RPMI7951 (cell line): ENCODE measurements at regions not wholly inside any gene's neighbourhood (a gene's known extent, or its start where the extent isn't known, plus 50 kb on each side); places are given as distances from the start of the nearest gene placed in this dataset.
A peak's percentile ranks its signal among the peaks of the same experiment; 100 is the strongest.

ENCODE experiments used
- DNase-seq: peaks from one replicate; pipeline ENCODE4 v3.0.0-alpha.2; 2012; ENCODE audit warnings: low read depth

- peak; percentile 56 for DNase-seq
These were observed 223.8 kb downstream of the FBXO15 start for GRCh38 chr18:73923866-73924265.

DNA sequence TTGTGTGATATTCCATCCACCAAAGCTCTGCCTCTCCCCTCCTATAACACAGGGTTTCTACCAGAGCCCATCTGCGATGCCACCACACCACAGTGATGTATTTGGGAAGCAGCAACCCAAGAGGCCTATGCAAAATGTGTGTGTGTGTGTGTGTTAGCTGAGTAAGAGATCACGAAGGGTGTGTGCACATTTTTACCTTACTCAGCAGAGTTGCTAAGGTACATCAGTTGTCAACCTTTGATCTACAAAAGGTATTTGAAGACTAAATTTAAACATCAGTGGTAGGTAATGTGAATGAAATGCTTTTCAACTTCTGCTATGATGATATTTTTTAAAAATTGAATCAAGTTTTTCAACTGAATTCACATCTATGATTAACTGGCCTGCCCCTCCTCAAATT is 227.6 kb downstream of the FBXO15 start:
- no peak for DNase-seq

DNA sequence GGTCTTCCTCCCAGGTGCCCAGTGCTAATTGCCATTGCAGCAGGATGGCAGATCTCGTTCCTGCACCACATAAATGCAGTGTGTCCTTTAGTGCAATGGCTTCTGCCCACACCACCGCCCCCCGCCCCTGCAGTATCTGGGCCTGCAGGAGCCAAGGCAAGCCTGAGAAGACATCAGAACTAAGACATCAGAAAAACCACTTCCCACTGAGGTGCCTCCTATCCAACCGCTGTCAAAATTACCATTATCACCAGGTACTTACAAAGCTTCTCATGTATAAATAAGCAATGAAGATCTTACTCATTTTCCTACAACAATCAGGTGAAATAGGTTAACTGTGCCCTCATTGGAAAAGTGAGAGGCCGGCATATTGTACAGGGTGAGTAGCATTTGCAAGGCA is 228.8 kb downstream of the FBXO15 start:
- no peak for DNase-seq

GRCh38 chr18:73917046-73917445 is 230.6 kb downstream of the FBXO15 start:
- DNase-seq, result no peak

DNA sequence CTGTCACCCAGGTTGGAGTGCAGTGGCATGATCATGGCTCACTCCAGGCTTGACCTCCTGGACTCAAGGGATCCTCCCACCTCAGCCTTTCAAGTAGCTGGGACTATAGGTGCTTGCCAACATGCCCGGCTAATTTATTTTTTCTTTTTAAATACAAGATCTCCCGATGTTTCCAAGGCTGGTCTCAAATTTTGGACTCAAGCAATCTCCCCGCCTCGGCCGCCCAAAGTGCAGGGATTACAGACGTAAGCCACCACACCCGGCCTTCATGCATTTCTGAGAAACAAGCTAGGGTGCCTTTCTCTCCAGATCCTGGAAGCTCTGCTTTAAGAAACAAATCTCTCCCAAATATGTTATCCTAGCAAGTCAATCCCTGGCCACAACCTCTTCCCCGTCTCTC is 234.1 kb downstream of the FBXO15 start:
- DNase-seq, result no peak

GRCh38 chr18:73908323-73908722 is 239.3 kb downstream of the FBXO15 start:
- peak; percentile 52 for DNase-seq

GRCh38 chr18:73901566-73901965 is 246.1 kb downstream of the FBXO15 start:
- DNase-seq, result no peak

GRCh38 chr18:73901151-73901550 is 246.5 kb downstream of the FBXO15 start:
- DNase-seq, result no peak

GRCh38 chr18:73900106-73900835 is 247.4 kb downstream of the FBXO15 start:
- DNase-seq, result no peak

- DNase-seq, result no peak
These were observed 250.1 kb downstream of the FBXO15 start for GRCh38 chr18:73897517-73897916.

DNA sequence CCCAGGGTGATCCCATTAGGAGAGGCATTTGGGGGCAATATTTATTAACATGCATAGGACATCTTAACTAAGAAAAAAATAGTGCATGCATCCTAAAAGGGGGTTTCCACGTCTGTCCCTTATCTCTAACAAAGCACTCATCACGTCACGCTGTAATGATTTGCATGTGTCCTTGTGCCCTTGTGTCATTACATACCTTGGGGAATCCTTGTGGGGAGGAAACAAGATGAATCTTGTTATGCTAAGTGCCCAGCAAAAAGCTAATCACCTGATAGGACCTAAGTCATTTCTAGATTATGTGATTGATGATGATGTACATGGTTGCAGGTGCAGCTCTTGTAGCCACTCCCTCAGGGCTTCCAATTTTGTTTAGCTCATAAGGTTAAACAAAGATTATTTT is 250.9 kb downstream of the FBXO15 start:
- DNase-seq, result no peak

GRCh38 chr18:73895701-73896100 is 251.9 kb downstream of the FBXO15 start:
- no peak for DNase-seq

DNA sequence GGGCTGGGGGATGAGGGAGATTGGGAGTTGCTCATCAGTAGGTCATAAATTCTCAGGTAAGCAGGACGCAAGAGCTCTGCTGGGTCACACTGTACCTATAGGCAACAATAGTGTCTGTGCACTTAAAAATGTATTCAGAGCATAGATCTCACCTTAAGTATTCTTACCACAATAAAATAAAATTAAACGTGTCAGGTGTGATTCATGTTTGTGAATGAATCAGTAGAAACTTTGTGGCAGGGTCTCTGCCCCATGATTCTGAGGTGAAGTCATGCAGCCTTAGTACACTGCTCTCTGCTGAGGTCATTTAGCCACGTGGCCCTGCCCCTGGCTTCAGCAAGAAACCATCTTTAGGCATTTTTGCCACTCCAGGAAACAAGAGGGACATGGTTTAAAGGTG is 253.8 kb downstream of the FBXO15 start:
- no peak for DNase-seq

DNA sequence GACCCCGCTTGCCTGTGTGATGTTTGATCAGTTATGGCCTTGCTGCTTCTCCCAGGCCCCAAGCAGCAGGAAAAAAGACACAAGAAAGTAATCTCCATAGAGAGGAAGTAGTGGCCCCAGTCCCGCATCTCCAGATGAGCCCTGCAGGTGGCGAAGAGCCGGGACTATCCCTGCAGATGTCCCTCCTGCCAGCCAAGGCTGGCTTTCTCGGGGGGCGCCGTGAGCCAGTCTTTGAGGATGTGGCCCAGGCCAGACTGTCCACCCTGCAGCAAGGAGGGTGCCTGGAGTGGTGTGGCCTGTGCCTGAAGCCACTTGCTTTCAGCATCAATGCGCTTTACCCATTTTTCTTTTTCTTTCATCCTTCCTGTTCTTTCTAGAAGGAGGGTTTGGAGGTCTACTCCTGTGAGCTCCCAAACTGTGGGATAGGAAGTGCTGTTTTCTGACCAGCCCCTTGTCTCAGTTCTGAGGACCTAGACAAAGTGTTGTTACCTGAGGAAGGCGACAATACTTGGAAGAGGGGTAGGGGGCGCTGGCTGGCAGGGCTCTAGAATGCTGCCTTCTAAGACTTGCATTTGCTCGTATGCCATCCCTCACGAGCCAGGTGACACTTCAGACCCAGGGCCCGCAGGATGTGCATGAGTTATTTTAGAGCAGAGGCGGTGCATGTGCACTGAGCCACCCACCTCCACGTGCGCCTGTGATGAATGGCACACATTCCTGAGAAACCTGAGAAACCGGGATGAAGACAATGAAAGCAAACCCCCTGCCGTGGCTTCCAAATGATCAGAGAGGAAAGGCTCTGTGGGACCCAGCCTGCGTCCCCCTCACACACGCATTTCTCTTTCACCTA is 255.8 kb downstream of the FBXO15 start:
- no peak for DNase-seq

- DNase-seq, result no peak
These were observed 259.1 kb downstream of the FBXO15 start for GRCh38 chr18:73888565-73888964.

DNA sequence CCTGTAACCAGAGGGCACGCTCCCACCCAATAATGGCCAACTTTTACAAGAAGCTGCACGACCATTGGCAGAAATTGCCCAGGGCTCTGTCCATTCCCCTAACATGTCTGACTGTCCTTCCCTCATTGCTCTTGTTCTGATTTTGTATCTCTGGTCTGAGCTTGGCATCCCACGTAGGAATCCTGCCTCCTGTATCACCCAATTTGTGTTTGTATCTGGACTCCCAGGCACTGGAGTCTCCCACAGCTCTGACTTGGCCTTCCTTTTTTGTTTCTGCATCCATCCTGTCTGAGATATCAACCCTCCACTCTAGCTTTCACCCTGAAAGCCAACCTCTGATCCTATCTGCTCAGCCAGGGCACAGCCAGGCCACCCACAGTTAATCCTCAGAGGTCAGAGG is 259.8 kb downstream of the FBXO15 start:
- no peak for DNase-seq

GRCh38 chr18:73884868-73885267 is 262.8 kb downstream of the FBXO15 start:
- no peak for DNase-seq

- no peak for DNase-seq
These were observed 266.2 kb downstream of the FBXO15 start for GRCh38 chr18:73881396-73881917.

DNA sequence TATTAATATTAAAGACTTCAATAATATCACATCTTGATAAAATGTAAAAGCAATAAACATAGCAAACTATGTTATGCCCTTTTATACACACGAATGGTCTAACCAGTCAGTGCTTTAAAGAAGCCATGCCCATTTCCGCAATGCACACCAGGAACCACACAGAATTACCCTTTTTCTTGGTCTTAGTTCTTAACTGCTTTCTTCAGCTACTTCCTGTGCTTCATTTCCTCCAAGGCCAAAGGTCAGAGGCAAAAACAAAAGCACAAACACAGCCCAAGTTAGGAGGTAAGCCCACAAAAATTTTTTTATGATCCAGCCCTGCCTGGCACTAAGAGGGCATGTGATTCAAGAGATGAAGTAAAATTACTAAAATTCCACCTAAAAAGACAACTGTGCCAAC is 267.2 kb downstream of the FBXO15 start:
- DNase-seq, result no peak

- DNase-seq, result peak; percentile 53
These were observed 267.9 kb downstream of the FBXO15 start for GRCh38 chr18:73879766-73880165.

DNA sequence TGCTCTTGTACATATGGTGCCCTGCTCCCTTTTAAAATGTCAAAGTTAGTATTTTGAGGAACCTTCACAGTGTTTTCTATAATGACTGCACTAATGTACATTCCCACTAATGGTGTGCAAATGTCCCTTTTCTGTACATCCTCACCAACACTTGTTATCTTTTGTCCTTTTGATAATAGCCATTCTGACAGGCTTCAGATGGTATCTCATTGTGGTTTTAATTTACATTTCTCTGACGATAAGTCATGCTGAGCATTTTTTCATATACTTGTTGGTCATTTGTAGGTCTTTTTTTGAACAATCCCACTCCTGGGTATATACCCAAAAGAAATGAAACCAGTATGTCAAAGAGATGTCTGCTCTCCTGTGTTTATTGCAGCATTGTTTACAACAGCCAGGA is 268.3 kb downstream of the FBXO15 start:
- DNase-seq, result no peak

- no peak for DNase-seq
These were observed 278.5 kb downstream of the FBXO15 start for GRCh38 chr18:73869182-73869581.

DNA sequence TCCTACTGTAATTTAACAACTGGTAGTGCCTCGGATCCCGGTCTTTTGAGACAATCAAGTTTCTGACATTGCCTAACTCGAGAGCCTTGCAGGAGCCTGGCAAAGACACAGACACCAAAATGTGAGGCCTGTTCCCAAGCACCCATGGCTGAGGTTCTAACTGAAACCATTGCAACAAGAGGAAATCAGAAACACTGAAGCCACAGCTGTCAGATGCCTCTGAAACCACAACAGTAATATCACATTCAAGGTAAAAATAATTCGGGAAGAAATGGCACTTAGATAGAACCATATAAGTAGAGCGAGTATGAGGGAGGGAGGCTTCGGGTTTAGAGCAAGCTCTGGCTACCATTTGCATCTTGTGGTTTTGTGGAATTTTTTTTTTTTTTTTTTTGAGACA is 285.9 kb downstream of the FBXO15 start:
- DNase-seq, result peak; percentile 29
